ENCODE measurements at regions not wholly inside any gene's neighbourhood (a gene's known extent, or its start where the extent isn't known, plus 50 kb on each side); places are given as distances from the start of the nearest gene placed in this dataset.
A peak's percentile ranks its signal among the peaks of the same experiment; 100 is the strongest.
"Not testable (repeated sequence)": the region's sequence is repeated elsewhere in the genome, so short reads cannot be mapped to it uniquely, and the experiment has no call there.

- no peak for DNase-seq (ENCODE audit: low read depth)
Measured at GRCh38 chrX:74251006-74251930, 52.7 kb upstream of the ZCCHC13 start.

- no peak for DNase-seq (ENCODE audit: low read depth)
Measured at GRCh38 chrX:74250574-74250973, 53.4 kb upstream of the ZCCHC13 start.

- no peak for DNase-seq (ENCODE audit: low read depth)
Measured at GRCh38 chrX:74249963-74250362, 54.0 kb upstream of the ZCCHC13 start.

GRCh38 chrX:74248889-74249288 is 55.1 kb upstream of the ZCCHC13 start:
- no peak for DNase-seq (ENCODE audit: low read depth)

GRCh38 chrX:74246524-74246923 is 57.5 kb upstream of the ZCCHC13 start:
- DNase-seq (ENCODE audit: low read depth) = peak; percentile 14

- DNase-seq (ENCODE audit: low read depth) = no peak
Measured at GRCh38 chrX:74242484-74243138, 61.4 kb upstream of the ZCCHC13 start.

GRCh38 chrX:74242050-74242449 is 61.9 kb upstream of the ZCCHC13 start:
- DNase-seq (ENCODE audit: low read depth) = no peak

- no peak for DNase-seq (ENCODE audit: low read depth)
Measured at GRCh38 chrX:74238771-74239170, 65.2 kb upstream of the ZCCHC13 start.

GRCh38 chrX:74234818-74235217 is 69.2 kb upstream of the ZCCHC13 start:
- DNase-seq (ENCODE audit: low read depth) = no peak

- no peak for DNase-seq (ENCODE audit: low read depth)
Measured at GRCh38 chrX:74232859-74233258, 71.1 kb upstream of the ZCCHC13 start.

- DNase-seq (ENCODE audit: low read depth) = no peak
Measured at GRCh38 chrX:74231625-74232024, 72.4 kb upstream of the ZCCHC13 start.

GRCh38 chrX:74230094-74230493 is 73.9 kb upstream of the ZCCHC13 start:
- no peak for DNase-seq (ENCODE audit: low read depth)

- no peak for DNase-seq (ENCODE audit: low read depth)
Measured at GRCh38 chrX:74225111-74225510, 78.9 kb upstream of the ZCCHC13 start.

GRCh38 chrX:74220277-74220676 is 83.7 kb upstream of the ZCCHC13 start:
- DNase-seq (ENCODE audit: low read depth) = no peak

GRCh38 chrX:74218895-74219294 is 85.1 kb upstream of the ZCCHC13 start:
- DNase-seq (ENCODE audit: low read depth) = no peak

- DNase-seq (ENCODE audit: low read depth) = no peak
Measured at GRCh38 chrX:74216421-74216820, 87.6 kb upstream of the ZCCHC13 start.

- DNase-seq (ENCODE audit: low read depth) = no peak
Measured at GRCh38 chrX:74211911-74212310, 92.1 kb upstream of the ZCCHC13 start.

- no peak for DNase-seq (ENCODE audit: low read depth)
Measured at GRCh38 chrX:74207539-74207938, 96.4 kb upstream of the ZCCHC13 start.

- DNase-seq (ENCODE audit: low read depth) = no peak
Measured at GRCh38 chrX:74195605-74196004, 108.4 kb upstream of the ZCCHC13 start.

GRCh38 chrX:74195120-74195519 is 108.9 kb upstream of the ZCCHC13 start:
- no peak for DNase-seq (ENCODE audit: low read depth)

GRCh38 chrX:74187211-74187610 is 116.8 kb upstream of the ZCCHC13 start:
- DNase-seq (ENCODE audit: low read depth) = no peak

- not testable (repeated sequence) for DNase-seq (ENCODE audit: low read depth)
Measured at GRCh38 chrX:74183047-74183446, 120.9 kb upstream of the ZCCHC13 start.

GRCh38 chrX:74181976-74182375 is 122.0 kb upstream of the ZCCHC13 start:
- DNase-seq (ENCODE audit: low read depth) = not testable (repeated sequence)
